EL (cell line): ENCODE measurements at regions not wholly inside any gene's neighbourhood (a gene's known extent, or its start where the extent isn't known, plus 50 kb on each side); places are given as distances from the start of the nearest gene placed in this dataset.

Source experiments
- DNase-seq: peaks from one replicate; pipeline ENCODE4 v3.0.0-alpha.2; 2016

DNA sequence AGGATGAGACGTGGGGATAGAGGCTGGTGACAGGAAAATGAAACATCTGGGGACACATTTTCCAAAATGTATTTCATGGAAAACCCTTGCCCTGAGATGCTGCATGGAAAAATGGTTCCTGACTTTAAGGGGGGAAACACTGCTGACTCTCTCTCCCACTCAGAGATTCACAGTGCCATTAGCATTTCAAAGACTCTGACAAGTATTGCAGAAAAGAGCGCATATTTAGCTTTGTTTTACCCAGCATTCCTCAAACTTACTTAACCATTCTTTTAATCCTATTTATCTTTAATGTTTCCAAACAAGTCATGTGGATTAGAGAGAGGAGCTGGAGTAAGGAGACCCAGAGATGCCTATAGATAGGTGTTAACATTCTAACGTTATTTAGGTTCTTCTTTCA lies 141.8 kb upstream of the DYRK2 start:
- DNase-seq: no peak

DNA sequence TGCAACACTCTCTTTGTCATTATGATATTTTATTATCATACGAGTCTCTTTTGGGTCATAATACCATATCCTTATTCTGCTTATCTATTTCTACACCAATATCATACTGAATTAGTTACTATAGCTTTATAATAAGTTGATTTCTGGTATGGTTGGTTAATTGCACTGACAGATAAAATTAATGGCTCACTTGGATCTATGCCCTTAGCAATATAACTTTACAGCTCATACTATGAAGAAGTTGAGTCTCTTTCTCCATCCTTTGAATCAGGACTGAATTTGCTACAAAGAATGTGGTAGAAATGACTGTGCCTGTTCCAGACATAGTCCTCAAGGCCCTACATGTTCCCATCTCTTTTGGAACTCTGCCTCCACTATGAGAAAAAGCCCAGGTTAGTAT lies 139.7 kb upstream of the DYRK2 start:
- no peak for DNase-seq

DNA sequence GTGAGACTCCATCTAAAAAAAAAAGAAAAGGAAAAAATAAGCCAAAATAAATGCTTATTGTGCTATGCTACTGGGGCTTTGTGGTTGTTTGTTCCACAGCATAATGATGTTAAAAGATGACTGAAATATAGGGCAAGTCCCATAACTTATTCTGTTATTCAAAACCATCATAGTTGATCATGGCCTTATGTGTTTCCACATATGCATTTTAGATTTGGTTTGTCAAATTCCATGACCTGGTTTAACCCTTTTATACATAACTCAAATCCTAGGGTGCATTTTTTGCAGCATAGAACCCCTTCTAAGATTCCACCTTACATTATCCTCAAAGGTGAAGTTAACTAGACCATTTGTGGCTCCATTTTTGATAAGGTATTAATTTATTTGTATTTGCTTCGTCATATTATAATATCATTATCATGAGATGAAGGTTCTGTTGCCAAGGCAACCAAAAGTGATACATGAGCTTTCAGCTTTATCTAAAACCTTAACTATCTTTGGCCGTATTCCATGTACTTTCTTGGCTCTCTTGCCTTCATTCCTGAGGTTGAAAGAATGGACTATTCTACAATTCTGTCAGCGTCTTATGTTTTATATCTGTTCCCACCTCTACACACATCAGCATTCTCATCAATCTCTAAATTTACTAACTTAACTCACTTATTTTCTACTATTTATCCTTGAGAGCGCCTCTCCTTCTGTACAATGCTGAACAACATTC lies 138.7 kb upstream of the DYRK2 start:
- no peak for DNase-seq

DNA sequence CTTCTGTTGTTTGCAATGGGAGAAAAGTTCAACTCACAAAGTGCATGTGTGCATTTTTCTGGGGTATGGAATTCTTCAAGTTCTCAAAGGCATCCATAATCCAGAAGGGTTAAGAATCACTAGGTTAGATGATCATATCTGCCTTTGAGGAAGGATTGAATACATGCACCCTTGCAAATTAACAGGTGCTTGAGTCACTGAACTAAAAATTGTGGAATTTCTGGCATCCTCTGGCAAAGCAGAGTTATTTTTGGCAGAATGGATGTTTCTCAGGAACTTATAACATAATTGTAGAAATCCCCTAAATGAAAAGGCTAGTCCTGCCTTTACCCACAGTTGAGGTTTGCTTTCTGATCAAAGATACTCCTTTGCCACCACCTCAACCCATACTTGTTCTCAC lies 136.5 kb upstream of the DYRK2 start:
- DNase-seq: peak; percentile 26

DNA sequence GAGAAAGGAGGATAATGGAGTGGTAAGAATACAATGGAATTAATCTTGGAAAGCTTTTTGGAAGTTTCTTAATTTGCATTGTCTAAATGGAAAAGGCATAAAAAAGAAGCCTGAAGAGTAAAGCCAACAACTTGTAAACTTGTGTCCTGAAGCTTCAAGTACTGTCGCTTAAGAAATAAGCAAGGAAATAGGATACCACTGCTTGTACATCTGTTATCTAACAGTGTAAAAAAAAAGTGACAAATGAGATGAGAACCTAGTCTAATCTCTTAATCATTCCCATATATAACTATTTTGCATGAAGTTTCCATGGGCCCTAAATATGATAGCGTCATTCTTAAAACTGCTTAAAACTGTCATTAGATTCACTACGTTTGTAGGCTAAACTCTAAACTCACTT lies 134.0 kb upstream of the DYRK2 start:
- DNase-seq: no peak

DNA sequence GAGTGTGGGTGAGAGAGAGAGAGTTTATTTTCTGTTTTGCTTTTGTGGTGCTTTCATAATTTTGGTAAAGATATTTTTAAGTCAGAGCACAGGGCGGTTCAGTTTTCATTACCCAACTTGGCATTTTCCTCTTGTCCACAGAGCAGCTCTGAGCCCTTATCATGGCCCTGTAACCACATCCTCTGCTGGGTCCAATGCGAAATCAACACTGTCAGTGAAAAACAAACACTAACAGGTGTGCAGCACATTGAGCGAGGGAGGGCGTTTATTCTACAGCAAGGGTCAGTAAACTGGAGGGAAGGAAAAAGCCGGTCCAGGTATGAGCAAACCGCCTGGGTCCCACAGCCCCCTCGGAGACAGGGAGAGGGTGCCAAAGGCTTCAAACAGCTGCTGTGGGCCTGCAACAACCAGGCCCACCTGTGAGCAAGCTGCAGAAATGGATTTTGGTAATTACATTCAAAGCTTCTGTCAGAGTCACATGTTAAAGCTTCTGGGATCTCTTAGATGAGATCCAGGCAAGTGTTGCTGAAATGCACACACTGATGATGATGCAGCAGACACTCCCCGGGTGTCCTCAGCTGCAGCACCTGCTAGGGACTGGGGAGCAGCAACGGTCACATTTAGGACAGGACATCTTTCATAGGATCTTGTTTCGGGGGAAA lies 132.7 kb upstream of the DYRK2 start:
- no peak for DNase-seq

DNA sequence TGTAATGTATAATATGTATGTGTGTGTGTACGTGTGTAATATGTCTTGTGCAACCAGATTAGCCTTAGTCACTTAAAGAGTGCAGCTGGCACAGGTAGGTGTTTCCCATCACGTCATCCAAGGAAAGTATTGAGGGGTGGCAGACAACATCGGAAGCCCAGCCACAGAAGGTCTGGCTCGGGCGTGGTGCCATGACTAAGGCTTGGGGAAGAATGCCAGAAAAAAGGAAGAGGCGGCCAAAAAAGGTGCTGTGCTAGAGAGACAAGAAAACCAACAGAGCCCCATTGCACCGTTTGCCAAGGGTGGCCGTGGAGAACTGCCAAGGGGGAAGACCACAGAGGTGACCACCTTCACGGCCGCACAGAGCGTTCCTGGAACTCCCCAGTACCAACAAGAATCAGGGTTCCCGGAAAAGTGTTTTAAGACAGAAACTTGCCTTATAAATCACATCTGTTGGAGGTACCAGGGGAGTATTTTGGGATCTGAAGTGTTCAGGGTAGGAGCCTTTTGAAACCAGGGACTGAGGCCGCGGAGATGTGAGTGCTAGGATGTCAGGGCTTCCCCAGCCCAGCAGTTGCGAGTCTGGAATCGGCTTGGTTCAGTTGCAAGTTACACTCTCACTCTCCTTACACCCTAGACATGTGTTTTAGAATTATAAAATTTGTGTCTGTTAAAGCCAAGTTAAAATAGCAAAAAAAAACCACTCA lies 131.2 kb upstream of the DYRK2 start:
- no peak for DNase-seq

DNA sequence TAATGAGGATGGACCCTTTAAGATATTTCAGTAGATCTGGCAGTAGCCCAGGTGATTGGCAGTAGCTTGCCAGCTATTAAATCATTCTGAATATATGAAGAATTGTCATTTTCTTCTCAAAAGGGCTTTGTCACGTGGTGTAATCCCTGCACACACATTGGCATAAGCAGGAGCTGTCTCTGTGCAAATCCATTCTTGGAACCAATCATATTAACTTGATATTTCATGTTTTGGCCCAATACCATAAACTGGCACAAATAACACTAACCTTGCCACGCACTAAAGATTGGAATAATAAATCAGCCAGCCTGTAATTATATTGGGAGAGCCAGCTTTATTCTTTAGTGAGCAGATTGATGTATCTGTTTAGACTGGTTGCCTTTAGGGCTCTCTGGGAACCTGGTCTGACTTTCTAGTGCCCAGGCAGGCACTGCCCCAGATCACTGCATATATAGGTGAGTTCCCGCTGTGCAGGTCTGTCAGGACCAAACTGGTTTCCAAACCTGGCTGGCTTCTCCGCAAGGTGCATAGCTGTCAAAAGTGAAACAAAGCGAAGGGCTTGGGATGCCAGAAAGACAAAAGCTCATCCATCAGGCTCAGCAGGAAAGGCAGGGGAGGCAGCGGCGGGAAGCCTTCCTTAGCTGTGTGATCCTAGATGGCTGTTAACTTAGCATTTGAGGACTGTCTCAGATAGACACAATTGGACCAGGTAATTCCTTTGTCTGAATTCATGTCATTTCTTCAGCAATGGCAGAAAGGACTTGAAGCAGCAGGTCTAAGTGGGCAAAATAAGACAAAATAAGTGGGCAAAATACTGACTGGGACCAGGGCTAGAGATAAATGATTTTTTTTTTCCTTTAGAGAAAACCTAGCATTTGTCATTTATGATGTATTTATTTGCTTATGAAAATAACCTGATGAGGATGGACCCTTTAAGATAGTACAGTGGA lies 128.8 kb upstream of the DYRK2 start:
- DNase-seq: no peak

DNA sequence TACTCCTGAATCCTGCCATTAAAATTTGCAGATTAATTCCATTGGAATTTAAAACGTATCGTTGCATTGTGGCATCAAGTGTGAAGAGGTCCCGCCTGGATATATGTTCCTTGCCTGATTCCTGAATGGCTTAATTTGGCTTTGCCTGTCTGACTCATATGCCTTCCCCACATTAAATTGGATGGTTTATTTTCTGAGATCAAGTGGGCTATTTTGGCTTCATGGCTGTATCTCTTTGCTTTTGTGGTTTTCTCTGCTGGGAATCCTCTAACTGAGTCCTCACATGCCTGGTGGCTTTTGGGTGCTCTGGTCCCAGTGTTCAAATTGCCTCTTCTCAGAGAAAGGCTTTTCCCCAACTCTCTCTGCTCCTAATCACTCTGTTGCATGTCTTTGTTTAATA lies 127.9 kb upstream of the DYRK2 start:
- DNase-seq: no peak

DNA sequence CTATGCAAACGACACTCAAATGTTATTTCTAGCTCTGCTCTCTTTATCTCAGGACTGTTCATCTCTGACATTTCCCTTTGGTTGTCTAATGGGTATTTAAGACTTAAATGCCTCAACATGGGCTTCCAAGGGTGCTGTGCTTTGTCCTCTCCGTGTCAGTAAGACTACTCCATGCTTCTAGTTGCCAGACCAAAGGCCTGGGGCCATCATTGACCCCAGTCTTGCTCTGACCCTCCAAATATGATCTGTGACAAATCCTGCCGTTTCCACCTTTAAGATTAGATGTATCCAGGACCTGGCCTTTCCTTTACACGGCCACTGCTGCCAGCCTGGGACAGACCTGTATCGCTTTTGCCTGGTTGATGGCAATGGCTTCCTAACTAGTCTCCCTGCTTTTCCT lies 126.3 kb upstream of the DYRK2 start:
- no peak for DNase-seq

DNA sequence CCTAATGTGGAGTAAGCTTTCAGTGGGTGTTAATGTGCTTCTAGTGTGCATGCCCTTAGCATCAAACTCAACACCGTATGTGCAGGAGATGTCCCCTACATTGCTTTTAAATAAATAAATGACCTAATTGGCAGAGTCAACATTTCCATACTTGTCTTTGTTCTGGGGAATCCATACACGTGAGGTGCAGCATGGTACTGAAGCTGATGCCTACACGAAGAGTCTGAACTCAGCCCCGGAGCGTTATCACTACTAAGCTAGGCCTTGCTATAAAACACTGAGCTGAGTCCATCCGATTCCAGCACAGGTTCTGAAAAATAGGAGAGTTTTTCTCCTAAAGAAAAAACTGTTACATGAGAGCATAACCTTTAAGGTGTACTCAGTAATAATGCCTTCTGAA lies 125.0 kb upstream of the DYRK2 start:
- no peak for DNase-seq

DNA sequence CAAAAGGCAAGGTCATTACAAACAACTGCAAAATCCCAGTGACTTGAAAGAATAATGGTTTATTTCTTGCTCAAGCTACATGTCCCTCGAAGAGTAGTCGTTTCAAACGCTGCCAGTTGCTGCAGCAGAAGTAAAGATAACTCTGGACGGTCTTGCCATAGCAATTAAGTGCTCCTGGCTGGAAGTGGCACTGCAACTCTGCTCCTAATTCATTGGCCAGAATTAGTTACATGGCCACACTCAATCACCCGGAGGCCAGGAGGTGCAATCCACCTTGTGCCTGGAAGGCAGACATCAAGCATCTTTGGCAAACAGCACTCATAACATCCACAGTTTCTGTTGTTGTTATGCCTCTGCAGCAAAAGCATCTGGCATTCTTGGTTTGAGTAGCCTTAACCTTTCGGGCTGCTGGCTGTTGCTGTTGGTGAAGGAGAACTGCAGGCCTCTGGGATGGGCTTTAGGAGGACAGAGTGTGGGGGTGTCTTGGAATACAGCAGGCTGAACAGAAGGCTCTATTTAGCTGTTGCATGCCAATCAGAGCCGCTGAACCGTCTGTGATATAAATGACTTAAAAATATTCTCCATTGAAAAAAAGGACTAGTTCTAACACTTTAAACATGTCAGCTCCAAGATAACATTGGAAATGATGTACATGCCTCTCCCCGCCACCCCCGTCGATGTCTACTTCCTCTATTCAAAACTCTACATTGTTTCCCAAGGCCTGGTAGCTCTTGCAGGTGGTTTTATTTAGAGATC lies 123.5 kb upstream of the DYRK2 start:
- DNase-seq: no peak

DNA sequence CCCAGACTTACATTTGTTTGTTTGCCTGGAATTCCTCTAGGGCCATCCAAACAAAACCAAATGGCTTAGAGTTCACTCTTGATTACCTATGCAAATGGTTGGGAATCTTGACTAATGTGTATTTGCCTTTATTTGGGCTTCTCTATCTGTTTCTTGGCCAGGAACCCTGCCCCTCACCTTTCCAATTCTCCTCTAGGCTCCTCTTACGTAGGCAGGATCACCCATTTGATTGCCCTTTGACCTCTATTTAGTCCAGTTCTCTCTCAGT lies 123.0 kb upstream of the DYRK2 start:
- no peak for DNase-seq

DNA sequence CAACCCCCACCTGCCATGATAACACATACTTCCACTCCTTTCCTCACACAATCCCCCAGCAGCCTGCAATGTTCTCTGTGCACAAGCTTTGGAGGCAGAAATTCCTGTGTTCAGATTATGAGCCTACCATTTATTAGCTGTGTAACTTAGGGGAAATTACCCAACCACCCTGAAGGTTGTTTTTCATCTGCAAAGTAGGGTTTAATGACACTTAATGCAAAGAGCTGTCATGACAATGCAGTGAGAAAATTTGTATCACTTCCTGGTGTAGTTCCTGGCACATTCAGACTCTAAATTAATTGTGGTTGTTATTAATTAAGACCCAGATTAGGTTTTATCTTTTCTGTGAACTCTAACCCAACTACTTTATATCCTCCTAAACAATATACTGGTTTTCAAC lies 122.4 kb upstream of the DYRK2 start:
- no peak for DNase-seq

DNA sequence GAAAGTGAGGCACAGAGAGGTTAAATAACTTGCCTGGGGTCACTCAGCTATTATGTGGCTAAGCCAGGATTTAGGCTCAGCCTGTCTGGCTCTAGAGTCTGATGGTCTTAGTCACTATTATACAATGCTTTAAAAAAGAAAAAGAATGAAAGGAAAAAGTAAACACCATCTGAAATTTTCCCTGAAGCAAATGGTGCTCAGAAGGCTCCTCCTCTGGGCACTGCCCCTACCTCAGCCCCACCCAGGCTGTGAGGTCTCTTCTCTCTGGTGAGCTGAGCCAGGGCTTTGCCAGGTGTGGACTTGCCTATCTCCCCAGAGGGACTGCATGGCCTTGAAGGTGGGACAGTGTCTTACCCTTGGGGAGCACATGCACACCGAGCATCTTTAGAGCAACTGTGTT lies 117.5 kb upstream of the DYRK2 start:
- DNase-seq: no peak

DNA sequence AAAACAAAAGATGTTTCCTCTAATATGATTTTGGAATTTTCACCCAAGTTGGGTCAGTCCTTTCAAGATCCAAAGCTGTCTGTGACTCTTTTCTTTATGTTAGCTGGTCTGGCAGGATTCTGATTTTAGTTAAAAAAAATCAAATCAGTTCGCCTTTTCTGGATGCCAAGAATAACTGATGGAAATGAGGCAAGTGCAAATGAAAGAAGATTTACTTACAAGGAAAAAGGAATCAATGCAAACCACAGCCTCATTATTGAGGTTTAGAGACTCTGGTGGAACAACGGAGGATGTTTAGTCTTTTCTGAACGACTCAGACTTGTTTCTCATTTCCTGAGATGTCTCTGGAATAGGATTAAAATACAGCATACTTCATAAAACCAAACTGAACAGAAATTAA lies 117.0 kb upstream of the DYRK2 start:
- DNase-seq: no peak

DNA sequence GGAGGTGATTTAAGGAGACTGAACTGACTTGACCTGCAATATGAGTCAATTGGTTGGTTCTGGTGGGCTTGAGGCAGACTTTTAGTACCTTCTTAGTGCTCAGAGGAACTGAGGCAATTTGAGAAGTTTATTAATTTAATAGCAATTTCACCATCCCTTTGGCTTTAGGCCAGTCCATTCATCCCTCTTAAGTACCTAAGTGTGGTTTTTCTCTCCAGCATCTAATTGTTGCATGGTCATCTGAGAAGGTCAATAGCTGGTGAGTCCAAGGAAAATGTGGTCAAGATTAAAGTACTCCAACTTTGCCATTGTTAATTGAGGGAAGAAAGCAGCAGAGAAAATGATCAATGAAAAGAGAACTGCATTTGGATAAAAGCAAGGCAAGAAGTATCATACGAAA lies 115.4 kb upstream of the DYRK2 start:
- no peak for DNase-seq

DNA sequence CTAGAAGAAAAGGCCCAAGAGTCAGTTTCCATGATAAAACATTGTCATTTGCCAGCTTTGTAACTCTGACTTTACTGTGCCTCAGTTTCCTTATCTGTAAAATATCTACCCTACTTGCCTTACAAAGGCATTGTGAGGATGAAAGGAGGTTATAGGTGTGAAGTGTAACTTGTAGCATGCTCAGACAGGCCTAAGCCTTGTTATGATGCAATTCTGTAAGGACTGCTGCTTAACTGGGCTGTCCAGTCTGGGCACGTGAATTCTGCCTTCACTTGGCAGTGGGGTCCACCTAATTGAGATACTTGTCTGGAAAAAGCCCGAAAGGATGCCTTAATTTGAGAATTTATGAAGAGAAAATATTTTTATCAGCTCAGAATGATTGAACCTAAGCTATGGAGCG lies 114.5 kb upstream of the DYRK2 start:
- no peak for DNase-seq

DNA sequence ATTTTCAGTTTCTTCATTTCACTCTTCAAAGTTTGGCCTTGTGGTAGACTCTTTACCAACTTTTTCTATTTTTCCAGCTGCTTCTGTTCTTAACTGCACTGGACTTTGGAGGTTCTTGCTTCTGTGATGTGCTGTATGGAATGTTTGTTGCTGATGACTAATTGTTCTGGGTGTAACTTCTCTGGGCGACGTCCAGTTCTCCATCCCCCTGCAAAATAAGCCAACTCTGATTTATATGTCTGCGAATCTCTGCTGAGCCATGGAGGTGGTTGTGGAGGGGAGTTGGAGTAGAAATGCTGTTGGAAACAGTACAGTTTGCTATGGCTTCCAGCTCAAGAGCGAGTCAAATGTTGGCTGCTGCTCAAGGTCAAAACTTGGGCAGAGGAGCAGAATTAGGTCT lies 113.9 kb upstream of the DYRK2 start:
- DNase-seq: peak; percentile 84

DNA sequence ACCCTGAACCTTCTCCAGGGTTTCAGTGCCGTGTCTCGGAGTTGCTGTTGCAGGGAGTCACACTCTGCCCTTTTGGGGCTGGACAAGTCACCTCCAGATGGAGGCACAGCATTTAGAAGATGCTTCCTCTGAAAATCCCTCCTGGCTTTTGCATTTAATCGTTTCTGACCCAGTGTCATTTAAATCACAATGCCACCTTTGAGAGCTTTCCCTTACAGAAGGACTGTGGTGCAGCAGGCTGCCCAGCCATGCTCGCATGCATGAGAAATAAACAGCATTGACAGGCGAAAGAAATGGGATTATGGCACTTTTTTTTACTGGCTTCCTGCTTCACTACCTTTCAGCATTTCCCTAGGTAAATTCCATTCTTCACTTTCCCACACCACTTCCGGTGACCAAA lies 113.4 kb upstream of the DYRK2 start:
- DNase-seq: no peak

DNA sequence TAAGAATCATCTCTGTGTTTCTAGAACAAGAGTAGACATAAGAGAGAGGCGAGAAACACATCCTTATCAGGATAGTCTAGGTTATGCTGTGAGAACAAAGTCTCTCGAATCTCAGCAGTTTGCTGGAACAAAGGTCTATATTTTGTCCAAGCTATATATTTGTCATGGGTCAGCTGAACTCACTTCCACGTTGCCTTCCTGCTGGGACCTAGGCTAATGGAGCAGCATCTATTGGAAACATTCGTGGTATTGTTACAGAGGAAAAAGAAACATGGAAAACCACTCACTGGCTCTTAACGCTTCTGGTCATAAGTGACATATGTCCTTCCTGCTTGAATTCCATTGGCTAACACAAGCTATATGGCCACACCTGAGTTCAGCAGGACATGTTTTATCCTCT lies 112.6 kb upstream of the DYRK2 start:
- no peak for DNase-seq

DNA sequence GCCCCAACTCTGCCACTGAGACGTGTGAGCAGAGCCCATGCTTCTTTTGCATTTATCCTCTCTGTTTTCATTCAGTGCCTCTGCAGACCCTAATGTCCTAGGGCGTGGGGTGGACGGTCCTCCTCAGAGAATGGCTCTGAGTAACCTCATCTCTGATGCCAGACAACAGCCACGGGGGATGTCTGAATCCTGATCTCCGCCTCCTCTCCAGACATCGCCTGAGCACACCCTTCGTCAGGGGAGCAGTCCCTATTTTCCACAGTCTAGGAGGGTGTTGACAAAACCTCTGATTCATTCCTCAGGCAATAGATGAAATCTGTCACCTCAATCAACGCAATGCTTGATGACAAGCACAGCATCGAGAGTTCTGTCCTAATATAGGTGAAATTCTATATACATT lies 109.2 kb upstream of the DYRK2 start:
- DNase-seq: no peak

DNA sequence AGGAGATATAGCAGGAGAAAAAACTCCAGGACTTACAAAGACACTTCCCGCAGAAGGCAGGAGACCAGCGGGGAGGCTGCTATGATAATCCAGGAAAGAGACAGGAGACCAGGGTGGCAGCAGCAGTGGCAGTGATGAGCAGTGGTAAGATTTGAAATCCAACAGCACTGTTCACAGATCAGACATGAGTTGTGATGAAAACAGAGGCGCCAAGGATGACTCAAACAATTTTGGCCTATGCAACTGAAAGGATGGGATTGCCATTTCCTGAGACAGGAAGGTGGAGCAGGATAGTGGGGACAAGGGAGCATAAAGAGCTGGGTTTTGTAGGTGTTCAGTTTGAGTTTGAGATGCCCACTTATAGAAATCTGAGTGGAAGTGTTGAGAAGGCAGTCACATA lies 108.6 kb upstream of the DYRK2 start:
- peak; percentile 19 for DNase-seq
